Astrocyte of the spinal cord (primary cell): ENCODE measurements at regions not wholly inside any gene's neighbourhood (a gene's known extent, or its start where the extent isn't known, plus 50 kb on each side); places are given as distances from the start of the nearest gene placed in this dataset.

Source experiments
- DNase-seq: peaks from one replicate; pipeline ENCODE4 v3.0.0; 2011; ENCODE audit warnings: low read depth, low spot score
- H3K4me3 ChIP-seq: 2 replicates; pipeline ENCODE4 v1.5.1; 2011; ENCODE audit warnings: low read depth, mild to moderate bottlenecking, low read length, moderate library complexity
- in situ Hi-C: cut with HindIII; loops from 2 replicates; pipeline ENCODE4 v1.10.0; 2017; ENCODE audit warnings: low sequenced_read_pairs
- TF ChIP-seq, protein P1 (sequence below): IDR thresholded peaks from 2 replicates; pipeline ENCODE4 v1.5.1; 2012; ENCODE audit warnings: low read depth, mild to moderate bottlenecking, low read length, inconsistent platforms

DNA sequence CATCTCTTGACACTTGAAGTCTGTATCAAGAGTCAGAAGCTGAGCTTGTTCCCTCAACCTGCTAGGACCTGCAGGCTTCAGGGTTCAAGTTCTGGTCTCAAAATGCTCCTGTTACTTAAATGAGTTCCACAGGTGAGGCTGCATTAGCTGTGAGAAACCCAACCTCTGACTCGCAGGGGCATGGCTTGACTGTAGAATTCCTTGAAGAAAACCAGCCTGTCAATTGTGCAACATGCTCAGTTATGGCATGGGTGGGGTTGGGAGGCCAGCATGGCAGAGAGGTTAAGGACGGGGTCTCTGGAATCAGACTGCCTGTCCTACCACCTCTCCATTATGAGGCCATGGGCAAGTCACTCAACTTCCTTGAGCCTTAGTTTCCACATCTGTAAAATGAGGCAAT lies 235.8 kb downstream of the EN1 start:
- DNase-seq = no peak
- H3K4me3 ChIP-seq = no peak overlapping the region
- TF ChIP-seq, protein P1, sequence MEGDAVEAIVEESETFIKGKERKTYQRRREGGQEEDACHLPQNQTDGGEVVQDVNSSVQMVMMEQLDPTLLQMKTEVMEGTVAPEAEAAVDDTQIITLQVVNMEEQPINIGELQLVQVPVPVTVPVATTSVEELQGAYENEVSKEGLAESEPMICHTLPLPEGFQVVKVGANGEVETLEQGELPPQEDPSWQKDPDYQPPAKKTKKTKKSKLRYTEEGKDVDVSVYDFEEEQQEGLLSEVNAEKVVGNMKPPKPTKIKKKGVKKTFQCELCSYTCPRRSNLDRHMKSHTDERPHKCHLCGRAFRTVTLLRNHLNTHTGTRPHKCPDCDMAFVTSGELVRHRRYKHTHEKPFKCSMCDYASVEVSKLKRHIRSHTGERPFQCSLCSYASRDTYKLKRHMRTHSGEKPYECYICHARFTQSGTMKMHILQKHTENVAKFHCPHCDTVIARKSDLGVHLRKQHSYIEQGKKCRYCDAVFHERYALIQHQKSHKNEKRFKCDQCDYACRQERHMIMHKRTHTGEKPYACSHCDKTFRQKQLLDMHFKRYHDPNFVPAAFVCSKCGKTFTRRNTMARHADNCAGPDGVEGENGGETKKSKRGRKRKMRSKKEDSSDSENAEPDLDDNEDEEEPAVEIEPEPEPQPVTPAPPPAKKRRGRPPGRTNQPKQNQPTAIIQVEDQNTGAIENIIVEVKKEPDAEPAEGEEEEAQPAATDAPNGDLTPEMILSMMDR = no peak
- in situ Hi-C loops = no loop called here

DNA sequence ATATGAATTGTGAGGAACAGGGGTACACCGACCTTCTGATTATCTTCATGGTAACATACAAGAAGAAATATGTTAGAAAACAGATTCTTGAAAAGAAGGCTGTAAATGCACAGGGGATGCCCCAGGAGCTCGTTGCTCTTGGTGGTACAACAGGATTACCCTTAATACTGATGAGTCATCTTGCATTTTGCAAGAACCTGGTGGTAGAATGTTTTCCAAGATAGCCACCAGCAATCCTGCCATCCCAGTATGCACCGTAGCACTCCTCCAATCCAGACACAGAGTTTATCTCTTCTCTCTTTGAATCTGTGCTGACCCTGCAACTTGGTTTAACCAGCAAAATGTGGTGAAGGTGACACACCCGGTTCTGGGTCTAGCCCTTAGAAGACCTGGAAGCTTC lies 238.3 kb downstream of the EN1 start:
- in situ Hi-C loops = no loop called here
- TF ChIP-seq, protein P1 = no peak

DNA sequence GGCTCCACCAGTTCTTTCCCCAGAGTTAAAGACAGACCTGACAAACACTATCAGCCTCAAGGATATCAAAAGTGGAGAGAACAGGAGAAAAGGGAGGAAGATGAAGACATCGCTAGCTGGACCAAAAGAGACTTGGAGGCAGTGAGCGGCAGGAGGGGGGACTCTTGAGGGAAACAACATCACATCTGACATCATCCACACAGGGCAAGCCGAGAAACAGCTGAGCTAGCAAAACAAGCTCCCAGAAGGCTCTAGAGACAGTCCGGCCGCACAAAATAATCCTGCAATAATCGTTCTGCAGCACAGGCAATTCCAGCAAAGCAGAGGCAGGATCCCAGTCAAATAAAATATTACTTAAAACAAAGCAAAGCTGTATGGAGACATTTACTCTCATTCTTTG lies 239.8 kb downstream of the EN1 start:
- TF ChIP-seq, protein P1 = no peak
- in situ Hi-C loops = no loop called here
- no peak overlapping the region for H3K4me3 ChIP-seq
- DNase-seq = no peak

More for the DNA sequence above, 238.3 kb downstream of the EN1 start:
- no peak for DNase-seq
- no peak overlapping the region for H3K4me3 ChIP-seq

DNA sequence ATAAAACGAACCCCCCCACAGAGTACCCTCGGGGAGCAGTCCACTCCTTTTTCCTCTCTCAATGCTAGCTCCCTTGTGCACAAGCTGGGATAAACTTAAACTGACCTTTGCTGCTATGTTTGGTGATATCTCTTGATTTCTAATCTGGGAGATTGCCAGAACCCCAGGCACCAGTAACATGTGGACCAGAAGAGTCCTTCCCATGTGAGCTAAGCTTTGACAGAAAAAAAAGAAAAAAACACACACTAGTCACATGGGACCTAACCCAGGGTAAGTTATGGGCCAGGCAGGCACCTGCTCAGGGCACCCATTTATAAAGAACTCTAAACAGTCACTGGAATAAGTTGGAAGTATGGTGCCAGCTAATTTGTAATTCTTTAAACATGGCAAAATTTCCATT lies 242.6 kb downstream of the EN1 start:
- in situ Hi-C loops = no loop called here
- TF ChIP-seq, protein P1 = no peak
- no peak for DNase-seq
- no peak overlapping the region for H3K4me3 ChIP-seq

DNA sequence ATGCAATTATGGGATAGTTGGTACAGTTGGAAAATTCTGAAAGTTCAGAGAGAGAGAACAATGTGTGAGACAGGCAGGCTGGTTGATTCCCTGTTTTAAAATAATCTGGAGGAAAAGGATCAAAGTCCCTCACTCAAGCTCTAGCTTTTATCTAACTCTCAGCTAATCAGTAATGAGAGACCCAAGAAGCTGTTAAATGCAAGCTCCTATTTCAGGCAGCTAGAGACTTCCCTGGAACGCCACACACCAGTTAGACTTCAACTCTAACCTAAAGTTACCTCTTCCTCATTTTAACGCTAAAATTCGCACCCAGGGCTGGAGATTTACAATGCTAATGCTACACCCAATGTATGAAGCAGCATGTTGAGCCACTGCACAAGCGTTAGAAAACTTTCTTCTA lies 243.1 kb downstream of the EN1 start:
- no peak overlapping the region for H3K4me3 ChIP-seq
- TF ChIP-seq, protein P1 = no peak
- DNase-seq = no peak
- in situ Hi-C loops = no loop called here

DNA sequence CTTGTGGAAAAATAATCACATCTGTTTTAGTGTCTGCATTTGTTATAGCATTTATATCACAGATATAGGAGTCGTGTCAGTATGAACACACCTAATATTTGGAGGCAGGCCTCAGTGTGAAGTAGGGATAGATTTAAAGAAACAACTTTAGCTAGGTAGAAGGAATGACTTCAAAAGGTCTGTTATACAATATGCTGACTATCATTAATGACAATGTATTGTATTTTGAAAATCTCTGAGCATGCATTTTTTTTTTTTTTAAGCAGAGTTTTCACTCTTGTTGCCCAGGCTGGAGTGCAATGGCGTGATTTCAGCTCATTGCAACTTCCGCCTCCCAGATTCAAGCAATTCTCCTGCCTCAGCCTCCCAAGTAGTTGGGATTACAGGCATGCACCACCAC lies 248.3 kb downstream of the EN1 start:
- no peak overlapping the region for H3K4me3 ChIP-seq
- TF ChIP-seq, protein P1 = no peak
- no peak for DNase-seq
- in situ Hi-C loops = no loop called here

DNA sequence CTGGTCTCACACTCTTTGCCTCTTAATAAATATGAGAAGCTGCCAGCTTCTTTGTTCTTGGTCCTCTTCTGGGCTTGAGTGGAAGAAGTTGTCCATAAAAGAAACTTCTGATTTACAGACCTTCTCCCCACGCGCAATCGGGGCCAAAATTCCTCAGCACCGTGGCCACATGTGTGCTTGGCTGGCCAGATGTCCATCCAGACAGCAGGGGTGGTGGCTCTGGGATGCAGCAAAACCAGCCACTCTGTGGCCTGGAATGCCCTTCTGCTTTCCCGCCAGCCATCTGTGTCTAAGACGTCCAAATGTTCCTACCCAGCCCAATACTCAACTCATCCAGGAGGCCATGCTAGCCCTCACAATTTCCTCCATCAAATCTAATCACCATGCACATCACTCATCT lies 250.8 kb downstream of the EN1 start:
- TF ChIP-seq, protein P1 = no peak
- DNase-seq = no peak
- H3K4me3 ChIP-seq = no peak overlapping the region
- in situ Hi-C loops = no loop called here
